ENCODE measurements at regions not wholly inside any gene's neighbourhood (a gene's known extent, or its start where the extent isn't known, plus 50 kb on each side); places are given as distances from the start of the nearest gene placed in this dataset.
"Not testable (repeated sequence)": the region's sequence is repeated elsewhere in the genome, so short reads cannot be mapped to it uniquely, and the experiment has no call there.

GRCh38 chr7:94104301-94104700 lies 100.1 kb upstream of the BET1 start:
- DNase-seq (ENCODE audit: low read depth, low spot score) = no peak

DNA sequence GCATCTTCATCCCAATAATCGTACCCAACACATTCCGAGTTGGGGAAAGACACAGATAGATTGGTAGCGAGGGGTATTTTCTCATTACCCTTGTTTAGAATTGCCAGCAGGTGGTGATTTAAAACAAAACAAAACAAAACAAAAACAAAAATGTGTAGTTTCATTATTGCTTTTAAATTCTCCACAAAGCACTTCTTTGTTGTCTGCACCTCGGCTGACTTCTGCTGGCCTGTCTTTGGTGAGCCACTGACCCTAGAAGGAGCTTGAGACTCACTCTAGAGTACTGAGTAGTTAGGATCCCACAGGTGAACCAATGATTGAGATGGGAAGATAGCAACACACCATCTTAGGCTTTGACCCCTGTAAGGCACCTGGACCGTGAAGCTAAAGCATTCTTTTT lies 105.4 kb upstream of the BET1 start:
- DNase-seq (ENCODE audit: low read depth, low spot score) = no peak

GRCh38 chr7:94111009-94111408 lies 106.9 kb upstream of the BET1 start:
- DNase-seq (ENCODE audit: low read depth, low spot score) = no peak

GRCh38 chr7:94115316-94115715 lies 111.2 kb upstream of the BET1 start:
- DNase-seq (ENCODE audit: low read depth, low spot score) = no peak

DNA sequence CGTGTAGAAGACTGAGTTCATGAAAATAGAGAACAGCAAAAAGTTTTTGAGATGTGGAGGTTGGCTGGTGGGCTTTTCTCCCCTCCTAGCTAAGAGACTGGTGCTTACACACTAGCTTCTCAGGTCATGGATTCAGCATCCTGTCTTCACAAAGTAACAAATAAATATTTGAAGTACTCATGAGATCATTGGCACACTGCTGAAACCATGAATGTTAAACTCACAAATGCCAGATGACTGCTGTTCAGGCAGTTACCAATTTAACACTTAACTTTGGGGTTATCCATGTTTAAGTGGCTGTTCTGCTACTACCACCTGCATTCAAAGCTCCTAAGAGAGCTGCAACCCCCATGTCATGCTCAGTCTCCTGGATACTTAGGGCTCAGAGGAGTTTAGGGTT lies 119.0 kb upstream of the BET1 start:
- DNase-seq (ENCODE audit: low read depth, low spot score) = no peak

DNA sequence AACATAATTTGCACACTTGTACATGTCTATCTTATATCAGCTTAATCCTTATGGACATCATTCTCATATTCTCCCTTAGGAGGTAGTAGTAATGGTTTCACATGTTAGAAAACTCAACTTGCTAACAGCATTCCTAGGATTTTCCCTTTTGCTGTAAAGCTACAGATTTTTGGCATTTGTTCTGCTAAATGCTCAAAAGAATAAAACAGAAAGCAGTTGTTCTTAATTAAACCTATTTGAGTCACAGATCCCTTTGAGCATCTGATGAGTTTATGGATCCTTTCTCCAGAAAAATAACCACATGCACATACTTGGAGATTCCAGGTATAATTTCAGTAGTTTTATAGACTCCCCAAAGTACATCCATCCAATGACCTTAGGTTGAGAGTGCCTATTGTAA lies 122.9 kb upstream of the BET1 start:
- no peak for DNase-seq (ENCODE audit: low read depth, low spot score)

- no peak for DNase-seq (ENCODE audit: low read depth, low spot score)
Measured at GRCh38 chr7:94128072-94128471, 123.9 kb upstream of the BET1 start.

DNA sequence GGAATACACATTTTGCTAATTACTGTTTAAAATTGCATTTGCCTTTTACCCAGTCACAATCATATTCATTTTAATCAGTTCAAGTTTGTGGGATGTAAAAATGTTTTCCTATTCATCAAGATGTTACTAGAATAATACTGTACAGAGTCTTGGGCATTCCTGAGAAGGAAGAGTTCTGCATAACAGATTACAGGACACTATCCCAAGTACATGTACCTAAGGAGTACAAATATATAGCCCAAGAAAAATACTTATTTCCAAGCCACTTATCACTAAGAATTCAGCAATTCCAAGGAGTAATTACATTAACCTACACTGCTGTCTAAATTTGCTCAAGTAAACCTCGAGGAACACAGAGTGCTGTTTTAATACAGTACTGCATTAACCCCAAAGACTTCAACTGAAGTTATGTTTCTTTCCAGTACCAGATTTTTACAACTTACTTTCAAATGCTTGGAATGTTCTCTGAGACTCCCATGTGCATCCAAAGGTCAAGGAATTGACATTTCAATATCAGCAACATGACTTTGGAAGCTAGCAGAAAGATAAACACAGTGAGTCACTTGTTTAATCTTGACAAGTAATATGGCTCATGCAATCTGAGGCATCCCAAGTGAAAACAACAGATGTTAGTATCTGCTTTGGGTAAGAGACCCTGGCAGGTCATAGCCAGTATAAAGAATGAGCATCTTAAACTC lies 125.4 kb upstream of the BET1 start:
- DNase-seq (ENCODE audit: low read depth, low spot score) = no peak

DNA sequence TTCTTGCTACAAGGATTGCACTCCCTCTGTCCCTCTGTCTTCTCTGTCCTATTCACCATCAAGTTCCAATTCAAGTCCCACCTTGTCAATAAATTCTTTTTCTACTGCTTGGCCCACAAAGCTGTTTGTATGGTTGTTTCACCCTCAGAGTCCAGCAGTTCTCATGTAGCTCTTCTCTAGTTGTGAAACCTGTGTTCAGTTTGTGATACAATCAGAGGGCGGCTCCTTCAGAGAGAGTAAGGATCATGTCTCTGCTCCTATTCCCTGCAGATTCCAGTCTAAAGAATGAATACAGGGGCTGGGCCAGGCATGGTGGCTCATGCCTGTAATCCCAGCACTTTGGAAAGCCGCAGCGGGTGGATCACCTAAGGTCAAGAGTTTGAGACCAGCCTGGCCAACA lies 126.6 kb upstream of the BET1 start:
- no peak for DNase-seq (ENCODE audit: low read depth, low spot score)

DNA sequence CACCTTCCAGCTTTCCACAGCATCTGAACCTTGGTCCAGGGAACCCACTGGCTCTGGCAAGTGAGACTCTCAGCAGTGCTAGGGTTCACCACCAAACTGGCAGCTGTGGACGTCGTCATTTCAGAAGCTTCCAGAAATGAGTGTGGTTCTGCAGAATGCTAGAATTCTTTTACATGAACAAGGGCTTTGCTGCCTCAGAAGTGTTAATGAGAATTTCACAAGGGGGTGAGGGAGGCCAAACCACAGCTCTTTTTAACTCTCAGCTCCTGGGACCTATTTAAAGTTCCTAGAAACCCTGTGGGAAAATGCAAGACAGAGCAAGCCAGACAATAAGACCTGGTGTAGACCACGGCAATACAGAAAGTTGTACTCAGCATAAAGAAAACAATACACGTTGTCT lies 129.3 kb upstream of the BET1 start:
- no peak for DNase-seq (ENCODE audit: low read depth, low spot score)

- DNase-seq (ENCODE audit: low read depth, low spot score) = no peak
Measured at GRCh38 chr7:94135180-94135579, 131.0 kb upstream of the BET1 start.

DNA sequence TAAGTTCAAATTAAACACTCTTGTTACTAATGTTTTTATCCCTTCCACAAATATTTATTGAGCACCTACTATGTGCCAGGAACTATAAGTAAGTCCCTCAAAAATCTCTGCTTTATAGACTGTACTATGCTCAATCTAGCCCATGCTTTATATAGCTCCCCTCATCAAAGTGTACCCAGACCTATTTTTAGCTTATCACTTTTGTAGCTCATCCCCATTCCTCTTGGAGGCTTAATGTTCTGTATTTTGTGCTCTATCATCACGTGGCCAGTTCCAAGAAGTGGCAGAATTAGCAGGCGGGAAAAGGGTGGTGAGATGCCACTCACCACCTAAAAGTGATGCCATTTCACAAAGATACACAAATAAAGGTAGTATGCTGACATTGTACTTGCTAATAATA lies 138.1 kb upstream of the BET1 start:
- no peak for DNase-seq (ENCODE audit: low read depth, low spot score)

GRCh38 chr7:94145602-94146001 lies 141.4 kb upstream of the BET1 start:
- no peak for DNase-seq (ENCODE audit: low read depth, low spot score)

DNA sequence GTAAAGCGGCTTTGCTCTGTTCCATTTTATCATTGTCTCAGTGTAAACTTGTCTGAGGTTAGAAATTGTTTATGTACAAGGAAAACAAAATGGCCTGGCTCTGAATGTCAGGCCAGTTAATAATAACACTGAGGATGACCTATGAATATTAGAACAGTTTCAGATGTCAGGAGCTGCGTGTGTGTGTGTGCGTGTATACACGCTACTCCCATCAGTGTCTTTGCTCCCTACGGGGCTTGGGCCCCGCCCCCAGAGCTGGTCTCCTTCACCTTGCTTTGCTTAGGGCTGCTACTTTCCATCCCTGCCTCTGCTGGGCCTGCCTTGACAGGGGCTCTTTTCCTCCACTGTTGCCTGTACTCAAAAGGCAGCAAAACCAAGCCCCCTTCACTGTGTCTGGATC lies 142.3 kb upstream of the BET1 start:
- DNase-seq (ENCODE audit: low read depth, low spot score) = no peak

DNA sequence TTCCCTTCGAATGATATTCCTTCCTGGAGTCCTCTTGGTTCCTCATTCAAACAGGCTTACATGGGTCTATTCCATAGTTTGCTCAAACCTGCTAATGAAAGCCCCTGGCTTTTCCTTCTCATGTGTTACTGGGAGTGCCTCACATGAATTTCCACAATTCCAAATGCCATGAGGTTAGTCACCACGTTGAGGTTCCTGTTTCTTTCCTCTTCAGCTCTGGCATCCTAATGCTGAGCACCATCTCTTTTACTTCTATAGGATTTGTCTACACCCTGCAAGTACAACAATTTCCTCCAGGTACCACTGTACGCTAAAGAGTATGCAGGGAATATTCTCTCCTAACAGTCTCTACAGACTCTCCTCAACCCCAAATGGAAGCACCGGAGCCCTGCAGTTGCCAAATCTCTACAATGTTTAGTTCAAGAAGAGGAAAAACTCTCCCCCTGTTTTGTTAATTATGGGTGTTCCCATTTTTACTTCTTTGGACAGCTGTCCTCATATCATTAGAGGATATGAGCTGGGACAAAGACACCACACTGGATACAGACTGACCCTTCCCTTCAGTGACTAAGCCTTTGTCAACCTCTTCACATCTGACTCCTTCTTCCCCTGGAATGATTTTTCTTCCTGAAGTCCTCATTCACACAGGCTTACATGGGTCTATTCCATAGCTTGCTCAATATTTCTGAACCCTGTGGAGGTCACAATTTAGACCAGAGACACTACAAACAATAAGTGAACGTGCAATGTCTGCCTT lies 145.8 kb upstream of the BET1 start:
- DNase-seq (ENCODE audit: low read depth, low spot score) = no peak

- DNase-seq (ENCODE audit: low read depth, low spot score) = no peak
Measured at GRCh38 chr7:94154182-94154581, 150.0 kb upstream of the BET1 start.

GRCh38 chr7:94154858-94155257 lies 150.7 kb upstream of the BET1 start:
- no peak for DNase-seq (ENCODE audit: low read depth, low spot score)

DNA sequence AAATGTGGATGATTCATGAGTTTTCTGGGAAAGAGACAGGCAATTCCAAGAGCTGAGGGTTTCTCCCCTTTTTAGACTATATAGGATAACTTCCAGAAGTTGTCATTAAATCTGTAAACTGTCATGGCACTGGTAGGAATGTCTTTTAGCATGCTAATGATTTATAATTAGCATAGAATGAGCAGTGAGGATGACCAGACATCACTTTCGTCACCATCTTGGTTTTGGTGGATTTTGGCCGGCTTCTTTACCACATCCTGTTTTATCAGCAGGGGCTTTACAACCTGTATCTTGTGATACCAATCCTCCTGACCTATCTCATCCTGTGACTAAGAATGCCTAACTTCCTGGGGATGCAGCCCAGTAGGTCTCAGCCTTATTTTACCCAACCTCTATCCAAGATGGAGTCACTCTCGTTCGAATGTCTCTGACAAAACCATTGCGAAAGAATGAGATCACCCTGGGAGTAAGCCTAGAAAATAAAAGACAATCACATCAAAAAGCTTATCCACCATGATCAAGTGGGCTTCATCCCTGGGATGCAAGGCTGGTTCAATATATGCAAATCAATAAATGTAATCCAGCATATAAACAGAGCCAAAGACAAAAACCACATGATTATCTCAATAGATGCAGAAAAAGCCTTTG lies 153.6 kb upstream of the BET1 start:
- DNase-seq (ENCODE audit: low read depth, low spot score) = not testable (repeated sequence)

DNA sequence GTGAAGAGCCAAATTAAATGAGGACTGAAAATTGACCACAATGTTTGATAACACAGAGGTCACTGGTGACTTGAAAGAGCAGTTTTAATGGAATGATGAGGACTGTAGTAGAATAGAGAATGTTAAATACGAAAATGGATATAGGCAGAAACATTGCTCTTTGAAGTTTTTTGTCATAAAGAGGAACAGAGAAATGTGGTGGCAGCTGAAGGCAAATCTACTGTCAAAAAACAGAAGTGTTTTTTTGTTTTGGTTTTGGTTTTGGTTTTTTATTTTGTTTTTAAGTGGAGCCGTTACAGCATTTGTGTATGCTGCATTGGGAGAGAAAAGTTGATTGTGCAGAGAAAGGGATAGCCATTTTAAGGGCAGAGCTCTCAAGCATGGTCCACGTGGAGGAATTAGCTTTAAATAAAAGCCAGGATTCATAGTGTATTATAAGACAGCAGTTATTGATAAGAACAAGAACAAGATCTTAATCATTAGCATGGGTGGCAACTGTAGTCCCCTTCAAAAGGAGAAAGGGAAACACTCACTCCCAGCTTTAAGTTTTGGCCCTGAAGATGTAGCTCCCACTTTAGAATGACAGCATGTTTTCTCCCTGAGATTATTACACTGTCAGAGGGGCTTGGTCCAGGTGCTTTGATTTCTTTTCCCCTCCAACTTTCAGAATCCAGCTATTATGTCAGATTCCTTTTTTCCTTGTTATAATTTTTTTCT lies 156.7 kb upstream of the BET1 start:
- no peak for DNase-seq (ENCODE audit: low read depth, low spot score)

- no peak for DNase-seq (ENCODE audit: low read depth, low spot score)
Measured at GRCh38 chr7:94161476-94161875, 157.3 kb upstream of the BET1 start.

DNA sequence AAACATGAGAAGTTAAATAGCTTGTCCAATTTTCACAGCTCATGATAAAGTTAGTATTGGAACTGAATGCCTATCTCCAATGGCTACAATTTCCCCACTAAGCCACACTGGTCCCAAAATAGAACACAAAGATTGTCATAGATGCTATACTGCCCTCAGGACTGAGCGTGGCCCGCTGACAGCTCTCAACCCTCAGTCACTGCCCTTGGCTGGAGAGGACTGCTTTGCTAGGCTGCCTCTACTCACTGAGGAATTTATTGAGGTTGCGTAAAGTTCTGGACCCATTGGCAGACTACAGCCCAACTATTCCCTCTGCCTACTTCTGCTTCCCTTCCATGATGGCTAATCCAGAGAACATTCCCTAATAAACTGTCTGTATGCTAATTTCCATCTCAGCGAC lies 165.5 kb upstream of the BET1 start:
- DNase-seq (ENCODE audit: low read depth, low spot score) = no peak

DNA sequence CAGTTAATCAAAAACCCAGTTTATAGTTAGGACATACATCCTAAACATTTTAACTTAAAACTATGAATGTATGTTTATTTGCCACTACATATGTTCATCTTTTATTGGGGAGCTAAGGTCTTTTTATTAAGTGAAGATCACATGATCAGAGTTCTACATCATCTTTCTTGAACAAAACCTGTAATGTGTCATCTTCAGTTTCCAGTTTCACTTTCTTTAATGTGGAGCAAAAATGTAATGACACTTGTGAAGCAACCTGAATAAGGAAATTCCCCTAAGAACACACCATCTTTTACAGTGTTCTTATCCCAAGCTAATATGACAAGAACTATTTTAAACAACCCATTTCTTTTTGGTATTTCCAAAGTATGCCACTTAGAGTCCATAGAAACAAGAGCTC lies 166.7 kb upstream of the BET1 start:
- DNase-seq (ENCODE audit: low read depth, low spot score) = no peak

All from iPS DF 19.7 (cell line).